ENCODE measurements at regions not wholly inside any gene's neighbourhood (a gene's known extent, or its start where the extent isn't known, plus 50 kb on each side); places are given as distances from the start of the nearest gene placed in this dataset.

- intact Hi-C loops (cut with DNase I): no loop called here
- 61% methylated on average over 2 of the region's 2 CpGs for WGBS
- no peak overlapping the region for H3K4me3 ChIP-seq
- no peak for DNase-seq (ENCODE audit: low spot score)
- H3K36me3 ChIP-seq: no peaks in the 10 kb centered on the region
- H3K27ac ChIP-seq: no peak overlapping the region
- TF ChIP-seq POLR2A (IDR thresholded peaks at IDR 0.05): no peak
- TF ChIP-seq POLR2AphosphoS5 (IDR thresholded peaks at IDR 0.05): no peak
- TF ChIP-seq, protein P1, sequence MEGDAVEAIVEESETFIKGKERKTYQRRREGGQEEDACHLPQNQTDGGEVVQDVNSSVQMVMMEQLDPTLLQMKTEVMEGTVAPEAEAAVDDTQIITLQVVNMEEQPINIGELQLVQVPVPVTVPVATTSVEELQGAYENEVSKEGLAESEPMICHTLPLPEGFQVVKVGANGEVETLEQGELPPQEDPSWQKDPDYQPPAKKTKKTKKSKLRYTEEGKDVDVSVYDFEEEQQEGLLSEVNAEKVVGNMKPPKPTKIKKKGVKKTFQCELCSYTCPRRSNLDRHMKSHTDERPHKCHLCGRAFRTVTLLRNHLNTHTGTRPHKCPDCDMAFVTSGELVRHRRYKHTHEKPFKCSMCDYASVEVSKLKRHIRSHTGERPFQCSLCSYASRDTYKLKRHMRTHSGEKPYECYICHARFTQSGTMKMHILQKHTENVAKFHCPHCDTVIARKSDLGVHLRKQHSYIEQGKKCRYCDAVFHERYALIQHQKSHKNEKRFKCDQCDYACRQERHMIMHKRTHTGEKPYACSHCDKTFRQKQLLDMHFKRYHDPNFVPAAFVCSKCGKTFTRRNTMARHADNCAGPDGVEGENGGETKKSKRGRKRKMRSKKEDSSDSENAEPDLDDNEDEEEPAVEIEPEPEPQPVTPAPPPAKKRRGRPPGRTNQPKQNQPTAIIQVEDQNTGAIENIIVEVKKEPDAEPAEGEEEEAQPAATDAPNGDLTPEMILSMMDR (IDR thresholded peaks at IDR 0.05): no peak
- H3K27me3 ChIP-seq (replicated peaks; ENCODE audit: insufficient read depth): no peaks in the 10 kb centered on the region
- H3K9me3 ChIP-seq: no peaks in the 10 kb centered on the region
- no peaks in the 10 kb centered on the region for H3K4me1 ChIP-seq (replicated peaks)
Measured at GRCh38 chr14:83798421-83798820, 1731.5 kb upstream of the FLRT2 start.

- Histone ChIP-seq H3K27me3 (replicated peaks; ENCODE audit: insufficient read depth) (no peaks in the 10 kb centered on the region), H3K4me1 (replicated peaks) (no peaks in the 10 kb centered on the region), H3K36me3 (no peaks in the 10 kb centered on the region), H3K9me3 (no peaks in the 10 kb centered on the region), H3K27ac (no peak overlapping the region), H3K4me3 (no peak overlapping the region)
- DNase-seq (ENCODE audit: low spot score): no peak
- intact Hi-C loops (cut with DNase I): no loop called here
- no peak for TF ChIP-seq POLR2AphosphoS5 (IDR thresholded peaks at IDR 0.05)
- TF ChIP-seq POLR2A (IDR thresholded peaks at IDR 0.05): no peak
- TF ChIP-seq, protein P1 (IDR thresholded peaks at IDR 0.05): no peak
Measured at GRCh38 chr14:83799233-83799632, 1730.7 kb upstream of the FLRT2 start.

DNA sequence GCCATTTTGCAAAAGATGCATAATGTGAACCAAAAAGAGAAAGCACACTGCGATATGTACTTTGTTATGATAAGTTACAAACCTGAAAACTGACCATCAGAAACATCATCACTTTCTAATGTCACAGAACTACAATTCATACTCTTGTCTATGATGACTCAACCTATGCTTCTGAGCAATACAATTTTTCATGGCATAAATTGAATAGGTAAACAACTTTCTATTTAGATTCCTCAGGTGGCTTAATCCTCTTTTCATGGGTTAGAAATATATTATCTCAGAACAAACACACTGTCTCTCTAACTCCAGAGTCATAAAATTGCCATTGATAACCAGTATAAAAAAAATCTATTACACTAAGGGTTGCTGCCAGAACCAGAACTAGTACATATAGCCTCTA lies 1715.0 kb upstream of the FLRT2 start:
- TF ChIP-seq POLR2A (IDR thresholded peaks at IDR 0.05): no peak
- TF ChIP-seq, protein P1 (IDR thresholded peaks at IDR 0.05): no peak
- TF ChIP-seq POLR2AphosphoS5 (IDR thresholded peaks at IDR 0.05): no peak
- Histone ChIP-seq H3K4me1 (replicated peaks) (no peaks in the 10 kb centered on the region), H3K27me3 (replicated peaks; ENCODE audit: insufficient read depth) (no peaks in the 10 kb centered on the region), H3K27ac (no peak overlapping the region), H3K36me3 (no peaks in the 10 kb centered on the region), H3K9me3 (no peaks in the 10 kb centered on the region), H3K4me3 (no peak overlapping the region)
- intact Hi-C loops (cut with DNase I): no loop called here
- WGBS: 90% methylated on average over 1 of the region's 1 CpG
- DNase-seq (ENCODE audit: low spot score): no peak

- intact Hi-C loops (cut with DNase I): no loop called here
- 49% methylated on average over 6 of the region's 6 CpGs for WGBS
- Histone ChIP-seq H3K9me3 (no peaks in the 10 kb centered on the region), H3K27ac (no peak overlapping the region), H3K36me3 (no peaks in the 10 kb centered on the region), H3K4me3 (no peak overlapping the region), H3K27me3 (replicated peaks; ENCODE audit: insufficient read depth) (no peaks in the 10 kb centered on the region), H3K4me1 (replicated peaks) (no peaks in the 10 kb centered on the region)
- no peak for DNase-seq (ENCODE audit: low spot score)
- TF ChIP-seq POLR2A (IDR thresholded peaks at IDR 0.05) (no peak), POLR2AphosphoS5 (IDR thresholded peaks at IDR 0.05) (no peak)
- TF ChIP-seq, protein P1 (IDR thresholded peaks at IDR 0.05): no peak
Measured at GRCh38 chr14:83816761-83817160, 1713.2 kb upstream of the FLRT2 start.

- WGBS: 81% methylated on average over 3 of the region's 3 CpGs
- Histone ChIP-seq H3K36me3 (no peaks in the 10 kb centered on the region), H3K27me3 (replicated peaks; ENCODE audit: insufficient read depth) (no peaks in the 10 kb centered on the region), H3K4me3 (no peak overlapping the region), H3K27ac (no peak overlapping the region), H3K4me1 (replicated peaks) (no peaks in the 10 kb centered on the region), H3K9me3 (no peaks in the 10 kb centered on the region)
- intact Hi-C loops (cut with DNase I): no loop called here
- TF ChIP-seq POLR2A (IDR thresholded peaks at IDR 0.05) (no peak), POLR2AphosphoS5 (IDR thresholded peaks at IDR 0.05) (no peak)
- TF ChIP-seq, protein P1 (IDR thresholded peaks at IDR 0.05): no peak
- no peak for DNase-seq (ENCODE audit: low spot score)
Measured at GRCh38 chr14:83825843-83826242, 1704.1 kb upstream of the FLRT2 start.

Measured in prostate gland (tissue), 2 donors.